ENCODE measurements at regions not wholly inside any gene's neighbourhood (a gene's known extent, or its start where the extent isn't known, plus 50 kb on each side); places are given as distances from the start of the nearest gene placed in this dataset.
"Not testable (repeated sequence)": the region's sequence is repeated elsewhere in the genome, so short reads cannot be mapped to it uniquely, and the experiment has no call there.

DNA sequence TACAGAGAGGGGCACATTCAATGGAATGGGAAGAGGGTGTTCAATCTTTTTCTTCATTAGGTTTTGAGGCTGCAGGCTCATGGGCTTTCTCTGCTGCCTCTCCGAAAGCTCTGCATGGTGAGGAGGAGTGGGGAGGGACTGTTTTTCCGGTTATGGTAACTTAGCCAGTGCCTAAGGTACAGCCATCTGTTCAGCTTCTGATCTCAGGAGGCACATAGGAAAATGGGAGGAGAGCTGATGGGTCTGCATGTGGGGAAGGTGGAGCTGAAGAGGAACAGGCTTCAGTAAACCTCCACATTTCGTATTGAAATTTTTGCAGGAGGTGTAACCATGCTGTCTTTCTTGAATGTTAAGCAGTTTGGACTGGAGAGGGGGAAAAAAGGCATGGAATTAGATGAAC is 1020.4 kb upstream of the WWC1 start:
- no peak for DNase-seq
- no peak for TF ChIP-seq GATA1 (IDR thresholded peaks at IDR 0.05; ENCODE audit: low read depth, low read length)
- TF ChIP-seq POLR2A (IDR thresholded peaks at IDR 0.05; ENCODE audit: low read length): no peak

DNA sequence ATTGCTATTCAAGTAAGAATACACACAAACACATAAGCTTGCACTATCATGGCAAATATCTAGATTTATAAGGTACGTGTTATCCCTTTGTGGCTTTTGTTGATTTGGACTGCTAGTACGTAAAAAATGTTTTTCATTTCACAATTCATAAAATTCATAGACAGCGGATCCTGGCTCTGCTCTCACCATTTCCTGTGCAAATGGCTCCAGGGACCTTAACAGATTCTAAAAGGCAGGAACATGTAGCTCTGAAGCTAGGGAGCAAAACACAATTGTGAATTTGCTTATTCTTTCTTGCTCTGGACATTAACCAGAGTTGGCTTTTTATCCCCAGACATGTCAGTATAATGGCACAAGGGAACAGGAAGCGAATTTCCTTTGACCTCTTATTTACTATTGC is 1019.9 kb upstream of the WWC1 start:
- DNase-seq: no peak
- TF ChIP-seq GATA1 (IDR thresholded peaks at IDR 0.05; ENCODE audit: low read depth, low read length) (no peak), POLR2A (IDR thresholded peaks at IDR 0.05; ENCODE audit: low read length) (no peak)

DNA sequence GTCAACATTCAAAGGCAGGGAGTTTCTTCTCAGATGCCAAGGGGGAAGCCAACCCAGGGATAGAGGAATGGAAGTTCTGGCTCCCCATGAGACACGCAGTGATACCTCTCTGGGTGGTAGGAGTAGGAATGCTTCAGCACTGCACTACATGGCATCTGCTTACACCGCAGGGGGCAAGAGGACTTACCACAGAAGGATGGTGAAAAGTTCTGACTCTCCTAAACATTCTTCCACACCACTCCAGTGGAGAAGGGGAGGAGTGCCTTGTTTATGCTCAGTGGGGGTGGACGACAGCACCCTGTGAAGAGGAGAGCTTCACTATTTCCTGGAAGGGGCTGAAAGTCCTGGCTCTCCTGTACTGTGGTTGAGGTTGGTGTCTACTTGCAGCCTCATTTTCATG is 1011.3 kb upstream of the WWC1 start:
- DNase-seq: no peak
- TF ChIP-seq POLR2A (IDR thresholded peaks at IDR 0.05; ENCODE audit: low read length) (no peak), GATA1 (IDR thresholded peaks at IDR 0.05; ENCODE audit: low read depth, low read length) (no peak)

DNA sequence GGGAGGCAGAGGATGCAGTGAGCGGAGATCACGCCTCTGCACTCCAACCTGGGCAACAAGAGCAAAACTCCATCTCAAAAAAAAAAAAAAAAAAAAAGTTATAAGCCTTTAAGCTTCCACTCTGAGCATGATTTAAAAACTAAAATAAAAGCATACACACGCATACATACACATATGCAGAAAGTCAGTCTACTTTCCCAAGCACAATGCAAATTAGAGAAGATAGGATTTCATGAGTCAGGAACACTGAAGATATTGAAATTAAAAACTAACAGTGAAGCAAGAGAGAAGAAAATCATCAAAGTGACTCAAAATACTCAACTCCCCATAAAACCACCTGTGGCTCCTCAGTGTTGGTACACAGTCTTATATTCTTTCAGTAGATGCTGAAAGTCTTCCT is 1009.5 kb upstream of the WWC1 start:
- no peak for DNase-seq
- TF ChIP-seq GATA1 (IDR thresholded peaks at IDR 0.05; ENCODE audit: low read depth, low read length): no peak
- TF ChIP-seq POLR2A (IDR thresholded peaks at IDR 0.05; ENCODE audit: low read length): no peak

DNA sequence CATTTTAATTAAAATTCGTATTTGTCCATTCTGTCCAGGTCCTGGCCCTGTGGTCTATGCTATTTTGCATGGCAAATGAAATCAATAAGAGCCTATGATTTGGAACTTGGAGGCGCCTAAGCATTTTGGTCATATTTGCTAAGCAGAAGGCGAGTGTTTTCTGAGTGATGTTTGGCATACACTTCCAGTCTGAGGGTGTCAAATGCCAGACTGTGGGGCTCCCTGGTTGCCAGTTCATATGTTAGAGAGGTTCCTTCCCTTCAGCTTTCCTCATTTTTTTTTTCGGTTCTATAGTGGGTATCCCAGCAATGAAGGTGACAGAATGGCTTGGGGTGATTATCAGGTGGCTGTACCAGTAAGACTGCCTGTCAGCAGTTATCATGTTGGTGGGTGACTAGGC is 1007.8 kb upstream of the WWC1 start:
- TF ChIP-seq GATA1 (IDR thresholded peaks at IDR 0.05; ENCODE audit: low read depth, low read length): no peak
- TF ChIP-seq POLR2A (IDR thresholded peaks at IDR 0.05; ENCODE audit: low read length): no peak
- no peak for DNase-seq

DNA sequence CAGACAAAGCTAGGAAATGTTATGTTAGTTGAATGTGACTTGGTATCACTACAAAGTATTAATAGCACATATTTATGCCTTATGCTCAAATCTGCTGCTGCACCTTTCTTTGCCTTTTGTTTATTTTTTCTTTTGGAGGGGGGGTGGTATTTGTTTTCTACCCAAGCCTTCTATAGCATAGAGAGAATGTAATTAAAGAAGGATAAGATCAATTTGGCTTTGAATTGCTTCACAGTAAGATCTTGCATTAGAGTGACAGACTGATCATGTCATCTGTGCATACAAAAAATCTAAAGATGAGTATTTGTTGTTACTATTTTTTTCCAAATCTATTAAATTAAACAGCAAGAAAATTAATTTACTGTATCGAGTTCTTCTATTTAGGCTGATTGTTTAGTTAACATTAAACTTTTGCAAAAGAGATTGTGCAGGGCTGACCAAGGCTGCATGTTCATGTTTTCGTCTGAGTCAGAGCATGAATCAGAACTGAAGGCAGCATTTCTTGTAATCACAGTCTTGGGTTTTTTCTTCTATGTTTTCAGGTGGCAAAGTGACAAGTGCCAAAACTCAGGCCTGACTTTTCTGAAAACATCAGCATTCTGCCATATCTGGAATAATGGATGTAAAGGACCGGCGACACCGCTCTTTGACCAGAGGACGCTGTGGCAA is 1007.1 kb upstream of the WWC1 start:
- DNase-seq: no peak
- TF ChIP-seq GATA1 (IDR thresholded peaks at IDR 0.05; ENCODE audit: low read depth, low read length) (no peak), POLR2A (IDR thresholded peaks at IDR 0.05; ENCODE audit: low read length) (no peak)

DNA sequence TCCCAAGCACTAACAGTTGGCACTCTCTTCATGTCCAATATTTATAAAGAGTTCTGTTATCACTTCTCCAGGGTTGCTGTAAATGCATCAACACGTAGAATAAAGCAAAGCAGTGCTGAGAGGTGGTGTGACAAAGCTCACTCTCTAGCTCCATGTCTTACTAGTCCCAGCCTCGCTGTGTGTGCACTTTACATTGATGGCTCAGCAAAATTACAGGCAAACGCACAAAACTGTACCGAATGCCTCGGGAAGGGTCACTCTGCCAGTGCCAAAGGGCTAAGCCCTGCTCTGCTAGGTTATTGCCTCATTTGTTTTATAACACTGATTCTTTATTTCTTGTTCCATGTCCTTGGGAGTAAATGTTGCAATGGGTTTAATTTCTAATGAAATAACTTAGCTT is 1005.9 kb upstream of the WWC1 start:
- TF ChIP-seq POLR2A (IDR thresholded peaks at IDR 0.05; ENCODE audit: low read length) (no peak), GATA1 (IDR thresholded peaks at IDR 0.05; ENCODE audit: low read depth, low read length) (no peak)
- no peak for DNase-seq

DNA sequence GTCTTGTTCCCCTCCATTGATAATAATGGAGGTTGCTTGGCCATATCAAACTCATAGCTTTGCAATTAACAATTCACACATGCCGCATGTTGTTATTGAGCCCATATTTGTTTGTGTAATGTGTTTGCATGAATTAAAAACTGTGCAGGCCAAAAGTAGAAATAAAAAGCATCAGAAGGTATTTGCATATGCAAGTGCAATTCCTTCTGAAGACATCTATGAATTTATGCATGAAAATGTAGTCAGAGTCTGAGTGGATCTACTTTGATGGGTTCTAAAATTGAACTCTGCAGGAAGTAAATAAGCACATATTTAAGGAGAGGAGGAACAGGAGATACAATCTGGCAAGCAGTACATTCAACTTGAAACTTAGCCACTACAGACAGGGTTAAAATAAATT is 1004.6 kb upstream of the WWC1 start:
- no peak for TF ChIP-seq POLR2A (IDR thresholded peaks at IDR 0.05; ENCODE audit: low read length)
- TF ChIP-seq GATA1 (IDR thresholded peaks at IDR 0.05; ENCODE audit: low read depth, low read length): no peak
- DNase-seq: no peak

DNA sequence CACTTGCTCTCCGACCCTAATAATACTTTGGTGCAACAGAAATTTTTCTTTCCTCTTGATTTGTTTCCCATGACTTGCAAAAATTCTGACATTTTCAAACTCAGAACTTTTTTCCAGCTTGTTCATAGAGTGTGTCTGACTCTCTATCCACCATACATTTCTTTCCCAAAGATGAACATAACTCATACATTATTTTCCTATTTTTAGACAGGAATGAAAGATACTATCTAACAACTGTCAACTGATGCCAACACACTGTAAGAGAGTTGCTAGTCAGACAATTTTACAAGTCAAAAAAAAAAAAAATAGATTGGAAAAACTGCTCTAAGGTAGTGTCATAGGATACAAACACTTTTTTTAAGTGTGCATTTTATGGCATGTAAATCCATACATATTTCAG is 1001.0 kb upstream of the WWC1 start:
- TF ChIP-seq POLR2A (IDR thresholded peaks at IDR 0.05; ENCODE audit: low read length) (no peak), GATA1 (IDR thresholded peaks at IDR 0.05; ENCODE audit: low read depth, low read length) (no peak)
- DNase-seq: no peak

DNA sequence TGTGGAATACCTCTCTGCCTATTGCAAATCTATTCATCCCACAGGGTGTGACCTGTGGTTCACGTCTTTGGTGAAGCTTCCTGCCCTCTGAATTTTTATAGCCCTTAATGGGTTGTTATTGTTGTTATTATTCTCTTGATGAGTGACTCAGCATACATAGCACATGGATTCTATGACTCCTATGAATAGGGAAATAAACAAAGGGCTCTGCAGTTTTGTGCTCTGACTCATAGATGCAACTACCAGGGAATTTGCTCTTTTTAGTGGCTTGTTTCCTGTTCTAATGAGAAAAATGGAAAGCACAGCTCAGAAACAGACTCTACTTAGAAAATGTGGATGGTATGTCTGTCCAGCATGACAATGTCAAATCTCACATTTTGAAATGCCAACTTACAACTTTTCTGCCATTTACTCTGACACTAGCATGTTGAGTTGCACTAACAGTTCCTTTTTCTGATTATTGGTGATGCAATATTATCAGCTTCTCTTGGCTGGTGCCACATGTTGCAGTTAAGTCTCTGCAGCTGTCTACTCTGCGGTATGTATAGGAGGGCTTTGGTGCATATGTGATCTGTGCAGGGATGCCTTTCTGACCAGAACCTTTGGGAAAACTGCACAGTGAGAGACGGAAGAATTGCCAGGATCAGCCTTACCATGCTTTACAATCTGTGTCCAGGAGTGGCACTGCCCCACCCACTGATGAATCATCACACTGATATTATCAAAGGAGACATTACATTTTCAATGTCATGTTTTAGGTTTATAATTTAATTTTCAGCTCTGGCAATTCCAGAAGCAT is 996.4 kb upstream of the WWC1 start:
- DNase-seq: no peak

DNA sequence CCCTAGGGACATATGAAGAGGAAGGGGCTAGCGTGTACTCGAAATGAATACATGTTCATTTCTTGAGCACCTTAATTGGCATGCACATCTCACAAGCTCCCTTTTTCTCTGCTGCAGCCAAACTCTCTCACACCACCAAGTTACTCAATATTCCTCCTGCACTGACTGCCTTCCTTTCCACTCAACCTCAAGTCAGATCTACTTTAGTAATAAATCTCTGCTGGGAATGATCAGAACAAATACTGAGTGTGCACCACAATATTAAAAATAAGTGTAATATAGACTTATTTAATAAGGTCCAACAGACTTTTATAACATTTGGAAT is 995.8 kb upstream of the WWC1 start:
- no peak for DNase-seq
- TF ChIP-seq POLR2A (IDR thresholded peaks at IDR 0.05; ENCODE audit: low read length): no peak
- no peak for TF ChIP-seq GATA1 (IDR thresholded peaks at IDR 0.05; ENCODE audit: low read depth, low read length)

More for the DNA sequence above, 996.4 kb upstream of the WWC1 start:
- TF ChIP-seq POLR2A (IDR thresholded peaks at IDR 0.05; ENCODE audit: low read length): no peak
- no peak for TF ChIP-seq GATA1 (IDR thresholded peaks at IDR 0.05; ENCODE audit: low read depth, low read length)

DNA sequence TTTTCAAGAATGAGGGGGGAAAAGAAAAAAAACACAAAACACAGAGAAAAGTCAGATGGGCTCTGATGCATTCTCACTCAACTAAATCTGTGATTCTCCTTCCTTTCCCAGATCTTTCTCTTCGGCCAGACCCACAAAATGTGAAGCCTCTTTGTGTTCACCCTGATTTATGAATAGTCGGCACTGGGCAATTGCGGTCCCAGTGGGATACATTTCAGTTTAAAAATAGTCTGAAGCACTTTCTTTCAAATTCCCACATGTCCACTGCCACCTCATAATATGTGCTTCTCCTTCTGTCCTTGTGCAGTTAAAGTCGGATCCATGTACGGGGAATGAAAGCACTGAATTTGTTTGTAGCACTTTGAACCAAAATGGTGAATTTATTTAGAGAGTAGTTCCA is 995.4 kb upstream of the WWC1 start:
- DNase-seq: no peak
- TF ChIP-seq POLR2A (IDR thresholded peaks at IDR 0.05; ENCODE audit: low read length) (no peak), GATA1 (IDR thresholded peaks at IDR 0.05; ENCODE audit: low read depth, low read length) (no peak)

DNA sequence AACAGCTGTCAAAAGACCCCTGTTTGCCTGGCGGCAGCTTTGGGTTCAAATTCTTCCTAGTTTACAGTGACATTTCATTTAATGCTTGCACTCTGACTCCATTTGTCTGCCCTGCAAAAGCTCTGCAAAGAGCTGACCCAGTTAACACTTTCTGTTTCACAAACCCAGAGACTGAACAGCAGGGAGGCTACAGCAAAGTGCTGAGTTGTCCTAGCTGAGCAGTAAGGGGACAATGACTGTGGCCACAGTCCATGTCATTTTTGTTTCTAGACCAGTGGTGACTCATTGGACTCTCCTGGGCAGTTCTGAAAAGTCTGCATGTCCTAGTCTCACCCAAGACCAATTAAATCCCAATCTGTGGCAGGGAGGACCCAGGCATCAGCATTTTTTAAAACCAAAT is 994.8 kb upstream of the WWC1 start:
- DNase-seq: no peak
- TF ChIP-seq POLR2A (IDR thresholded peaks at IDR 0.05; ENCODE audit: low read length) (no peak), GATA1 (IDR thresholded peaks at IDR 0.05; ENCODE audit: low read depth, low read length) (no peak)

DNA sequence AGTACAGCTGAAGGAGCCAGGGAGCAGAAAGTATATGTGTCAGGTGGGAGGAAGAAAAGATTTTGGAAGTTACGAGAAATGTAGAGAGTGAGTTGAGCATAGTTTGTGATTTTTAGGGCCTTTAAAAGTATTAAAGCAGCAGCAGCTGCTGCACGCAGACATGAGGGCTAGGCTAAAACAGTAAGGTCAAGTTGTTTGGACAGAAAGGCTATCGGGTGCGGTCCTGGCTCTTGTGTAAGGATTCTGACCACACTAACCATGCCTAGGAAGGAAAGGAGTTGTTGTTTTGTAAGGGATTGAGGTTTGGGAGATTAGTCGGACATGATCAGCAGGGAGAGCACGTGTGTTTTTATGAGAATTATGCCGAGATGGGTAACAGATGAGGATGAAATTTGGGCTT is 991.6 kb upstream of the WWC1 start:
- not testable (repeated sequence) for DNase-seq

DNA sequence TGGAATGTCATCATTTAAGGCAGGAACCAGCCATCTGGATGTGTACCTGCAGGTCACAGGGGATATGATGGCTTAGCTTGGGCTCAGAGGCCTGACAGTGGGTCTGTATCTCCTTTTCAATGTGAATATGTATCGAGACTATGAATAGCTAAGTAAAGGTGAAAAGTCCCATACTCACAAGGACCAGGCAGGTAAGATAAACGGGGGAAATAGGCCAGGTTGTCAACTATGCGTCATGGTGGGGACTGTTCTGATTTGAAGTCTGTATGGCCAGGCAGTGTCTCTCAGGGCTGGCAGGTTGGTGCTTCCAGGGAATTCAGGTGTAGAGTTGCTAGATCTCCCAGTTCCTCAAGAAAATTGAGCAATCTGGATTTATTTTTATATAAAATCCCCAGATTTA is 987.9 kb upstream of the WWC1 start:
- TF ChIP-seq GATA1 (IDR thresholded peaks at IDR 0.05; ENCODE audit: low read depth, low read length) (no peak), POLR2A (IDR thresholded peaks at IDR 0.05; ENCODE audit: low read length) (no peak)
- DNase-seq: no peak
